GM21717 (cell line): ENCODE measurements at regions not wholly inside any gene's neighbourhood (a gene's known extent, or its start where the extent isn't known, plus 50 kb on each side); places are given as distances from the start of the nearest gene placed in this dataset.

Experiments used
- ATAC-seq: cut with Tn5 transposase; IDR thresholded peaks from one replicate; pipeline ENCODE4 v1.9.1; 2021; ENCODE audit warnings: mild to moderate bottlenecking, moderate library complexity; ENCODE audit not compliant: unreplicated experiment

- ATAC-seq, result no peak
Observed at GRCh38 chr12:77724367-77724957, 106.2 kb upstream of the NAV3 start.

DNA sequence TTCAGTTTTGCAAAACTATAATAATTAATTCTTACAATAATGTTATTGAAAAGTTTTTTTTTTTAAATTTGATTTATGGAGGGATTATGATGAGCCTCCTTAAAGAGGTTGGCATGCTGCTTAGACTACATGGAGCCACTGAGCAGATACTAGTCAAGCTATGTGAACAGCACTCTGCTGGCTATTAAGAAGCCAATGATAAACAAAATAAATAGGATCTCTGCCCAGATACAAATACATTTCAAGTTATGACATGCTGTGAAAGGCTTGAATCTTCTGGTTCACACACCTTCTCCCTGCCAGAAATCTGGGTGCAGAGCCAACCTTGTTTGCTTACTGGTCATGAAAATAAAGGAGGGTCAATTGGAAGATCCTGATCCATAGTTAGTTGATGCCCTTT lies 107.4 kb upstream of the NAV3 start:
- no peak for ATAC-seq

GRCh38 chr12:77722536-77722935 lies 108.2 kb upstream of the NAV3 start:
- ATAC-seq, result no peak

- no peak for ATAC-seq
Observed at GRCh38 chr12:77720258-77720657, 110.4 kb upstream of the NAV3 start.

DNA sequence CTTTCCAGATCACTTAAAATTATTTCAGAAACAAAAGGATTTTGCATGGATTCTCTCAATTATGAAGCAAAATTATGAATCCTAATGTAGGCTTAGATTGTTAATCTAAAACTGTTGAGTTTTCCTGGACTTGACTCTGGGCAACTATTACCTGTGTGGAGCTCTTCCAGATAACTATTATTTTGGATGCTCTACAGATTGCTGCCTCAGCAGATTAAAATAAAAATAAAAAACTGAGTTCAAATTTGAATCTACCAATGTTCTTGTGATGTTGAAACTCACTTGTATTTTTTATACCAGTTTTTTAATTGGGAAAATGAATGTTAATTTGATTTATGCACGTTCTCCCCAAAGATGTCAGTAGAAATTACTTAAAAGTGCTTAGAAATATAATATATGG lies 120.5 kb upstream of the NAV3 start:
- ATAC-seq, result no peak

- ATAC-seq, result no peak
Observed at GRCh38 chr12:77697126-77697525, 133.6 kb upstream of the NAV3 start.

DNA sequence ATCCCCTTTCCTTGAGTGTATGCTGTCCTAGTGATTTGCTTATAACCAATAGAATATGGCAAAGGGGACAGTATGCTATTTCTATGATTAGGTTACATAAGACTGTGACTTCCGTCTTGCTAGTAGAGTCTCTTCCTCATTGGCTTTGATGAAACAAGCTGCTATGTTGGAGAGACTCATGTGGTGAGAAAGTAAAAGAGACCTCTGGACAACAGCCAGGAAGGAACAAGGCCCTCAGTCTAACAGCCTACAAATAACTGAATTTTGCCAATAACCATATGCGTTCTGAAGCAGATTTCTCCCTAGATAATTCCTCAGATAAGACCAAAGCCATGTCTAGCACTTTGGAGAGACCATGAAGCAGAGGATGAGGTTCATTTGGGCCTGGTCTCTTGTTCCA lies 134.5 kb upstream of the NAV3 start:
- no peak for ATAC-seq

DNA sequence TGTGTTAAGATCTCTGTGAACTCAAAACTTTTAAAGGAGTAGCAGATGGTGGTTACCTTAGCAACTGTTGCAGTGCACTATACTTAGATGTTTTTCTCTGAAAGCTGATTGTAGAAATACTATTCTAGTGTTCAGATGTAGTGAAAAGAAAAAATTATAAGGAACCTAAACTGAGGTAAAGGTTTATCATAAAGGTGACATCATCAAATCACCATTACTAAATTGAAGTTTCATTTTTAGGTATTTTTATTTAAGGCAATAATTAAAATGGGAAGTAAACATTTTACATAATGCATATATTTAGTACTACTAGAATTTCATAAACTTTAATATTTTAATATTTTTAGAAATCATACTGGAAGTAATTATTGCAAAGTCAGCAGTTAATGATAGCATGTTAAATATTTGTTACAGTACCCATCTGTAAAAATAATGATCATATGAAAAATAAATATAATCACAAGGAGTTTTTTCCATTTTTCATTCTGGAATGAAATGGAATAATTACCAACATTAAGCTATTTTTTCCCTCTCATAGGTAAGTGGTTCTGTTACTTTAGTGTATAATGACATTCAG lies 141.1 kb upstream of the NAV3 start:
- ATAC-seq, result no peak

DNA sequence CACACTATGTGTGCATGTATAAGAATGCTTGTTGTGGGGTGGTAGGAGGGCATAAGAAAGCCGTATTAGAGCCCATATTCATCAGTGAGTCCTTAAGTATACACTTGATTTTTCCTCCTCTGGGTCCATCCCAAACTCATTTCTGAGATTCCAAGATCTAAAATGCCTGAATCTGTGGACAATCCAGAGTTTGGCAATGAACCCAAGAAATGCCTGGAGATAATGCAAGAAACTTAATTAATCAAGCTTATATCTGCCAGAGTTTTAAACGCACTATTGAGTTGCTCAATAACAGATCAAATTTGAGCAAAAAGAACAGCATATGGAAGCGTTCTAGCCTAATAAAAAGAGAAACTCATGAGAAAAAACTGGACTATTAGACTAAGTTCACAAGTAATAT lies 143.4 kb upstream of the NAV3 start:
- ATAC-seq, result no peak

DNA sequence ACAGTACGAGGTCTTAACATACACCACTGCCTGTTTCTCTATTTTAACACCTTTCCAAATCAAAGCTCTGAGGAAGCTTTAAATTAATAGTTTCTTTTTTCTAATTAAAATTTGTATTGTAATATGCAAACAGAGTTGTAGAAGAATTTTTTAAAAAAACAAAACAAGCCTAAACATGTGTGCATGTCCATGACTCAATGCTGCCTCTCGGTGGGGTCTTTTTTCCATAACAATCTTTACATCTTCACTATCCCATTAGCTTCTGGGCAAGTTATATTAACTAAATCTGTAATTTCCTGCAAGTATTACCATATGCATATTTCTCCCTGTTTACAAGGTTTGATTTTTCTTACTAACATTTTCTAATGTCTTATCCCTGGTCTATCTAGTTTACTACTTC lies 143.9 kb upstream of the NAV3 start:
- ATAC-seq, result no peak

- no peak for ATAC-seq
Observed at GRCh38 chr12:77685901-77686300, 144.8 kb upstream of the NAV3 start.

GRCh38 chr12:77685112-77685511 lies 145.6 kb upstream of the NAV3 start:
- peak; percentile 65 for ATAC-seq

DNA sequence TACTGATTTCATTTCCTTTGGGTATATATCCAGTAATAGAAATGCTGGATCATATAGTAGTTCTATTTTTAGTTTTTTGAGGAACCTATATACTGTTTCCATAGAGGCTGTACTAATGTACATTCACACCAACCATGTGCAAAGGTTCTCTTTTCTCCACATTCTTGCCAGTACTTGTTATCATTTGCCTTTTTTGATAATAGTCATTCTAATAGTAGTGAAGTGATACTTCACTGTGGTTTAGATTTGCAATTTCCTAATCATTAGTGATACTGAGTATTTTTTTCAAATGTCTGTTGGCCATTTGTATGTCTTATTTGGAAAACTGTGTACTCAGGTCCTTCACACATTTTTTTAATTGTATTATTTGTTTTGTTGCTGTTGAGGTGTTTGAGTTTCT lies 148.2 kb upstream of the NAV3 start:
- no peak for ATAC-seq

- no peak for ATAC-seq
Observed at GRCh38 chr12:77681726-77682125, 149.0 kb upstream of the NAV3 start.

- ATAC-seq, result no peak
Observed at GRCh38 chr12:77679686-77680085, 151.0 kb upstream of the NAV3 start.

DNA sequence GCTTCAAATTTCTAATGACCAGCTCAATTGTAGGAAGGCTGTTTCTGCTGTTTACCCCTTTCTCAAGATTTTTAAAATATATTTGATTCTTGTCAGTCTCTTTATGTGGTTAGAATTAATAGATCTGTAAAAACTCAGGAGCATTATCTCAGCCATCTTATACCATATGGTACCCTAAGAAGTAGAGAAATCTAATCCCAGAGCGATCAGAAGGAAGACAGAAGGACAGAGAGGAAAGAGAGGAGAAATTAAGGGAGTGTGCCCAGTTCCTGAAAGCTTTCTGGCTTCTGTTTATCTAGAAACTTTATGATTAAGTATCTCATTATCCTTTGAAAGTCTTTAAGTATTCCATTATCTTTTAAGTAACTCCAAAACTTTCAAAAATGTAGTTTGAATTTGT lies 152.1 kb upstream of the NAV3 start:
- ATAC-seq, result no peak

DNA sequence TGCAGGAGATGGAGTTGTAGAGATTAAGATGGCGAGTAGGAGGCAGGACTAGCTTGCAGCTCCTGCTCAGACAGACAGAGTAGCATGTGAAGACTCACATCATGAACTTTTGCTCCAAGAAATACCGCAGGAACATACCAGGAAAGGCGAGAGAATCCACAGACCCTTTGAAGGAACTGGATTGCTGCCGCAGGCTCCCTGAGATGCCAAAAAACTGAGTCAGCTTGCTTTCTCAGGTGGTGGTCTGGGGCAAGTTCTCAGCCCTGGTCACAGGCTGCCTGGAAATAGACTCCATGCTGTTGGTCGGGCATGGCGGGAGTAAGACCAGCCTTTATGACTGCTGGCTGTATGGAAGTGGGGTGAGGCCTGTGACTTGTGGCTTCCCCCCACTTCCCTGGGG lies 163.6 kb upstream of the NAV3 start:
- ATAC-seq, result no peak

GRCh38 chr12:77648716-77649115 lies 182.0 kb upstream of the NAV3 start:
- ATAC-seq, result no peak

- no peak for ATAC-seq
Observed at GRCh38 chr12:77645966-77646598, 184.6 kb upstream of the NAV3 start.

DNA sequence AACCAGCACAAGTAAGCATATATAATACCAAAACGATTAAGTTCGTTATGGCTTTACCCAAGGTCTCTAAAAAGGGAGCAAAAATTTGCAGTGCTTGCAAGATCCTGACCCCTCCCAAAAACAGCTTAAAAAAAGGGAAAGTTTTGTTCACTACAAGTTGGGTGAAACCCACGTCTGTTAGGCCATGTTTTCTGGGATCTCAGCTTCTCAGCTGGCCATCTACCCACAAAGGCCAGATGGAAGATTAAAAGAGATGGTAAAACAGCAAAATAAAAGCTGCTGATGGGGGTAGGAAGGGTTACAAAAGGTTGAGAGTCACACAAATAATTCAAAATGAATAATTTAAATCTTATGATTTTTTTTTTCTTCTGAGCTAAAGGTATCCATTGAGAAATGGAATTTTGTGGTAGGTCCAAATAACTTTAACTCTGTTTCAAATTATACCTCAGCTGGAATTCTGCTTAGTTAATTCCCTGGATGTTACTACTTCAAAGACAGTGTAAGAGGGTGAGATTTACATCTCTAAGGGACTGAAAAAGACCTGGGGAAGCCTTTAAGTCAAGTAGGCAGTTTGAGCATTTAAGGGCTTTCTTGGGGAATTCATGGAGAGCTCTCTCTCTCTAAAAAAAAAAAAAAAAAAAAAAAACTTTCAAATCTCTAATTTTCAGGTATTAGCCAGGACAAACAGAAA lies 185.6 kb upstream of the NAV3 start:
- no peak for ATAC-seq

GRCh38 chr12:77642246-77642645 lies 188.4 kb upstream of the NAV3 start:
- no peak for ATAC-seq

- no peak for ATAC-seq
Observed at GRCh38 chr12:77640356-77640755, 190.3 kb upstream of the NAV3 start.
